Fibroblast of skin of right biceps (primary cell): ENCODE measurements at regions not wholly inside any gene's neighbourhood (a gene's known extent, or its start where the extent isn't known, plus 50 kb on each side); places are given as distances from the start of the nearest gene placed in this dataset.
"Not testable (repeated sequence)": the region's sequence is repeated elsewhere in the genome, so short reads cannot be mapped to it uniquely, and the experiment has no call there.

Experiments
- DNase-seq: peaks from one replicate; pipeline ENCODE4 v3.0.0-alpha.2; 2013

GRCh38 chr5:18745988-18746615 is 1111.8 kb downstream of the TAF11L14 start:
- no peak for DNase-seq

GRCh38 chr5:18749763-18750162 is 1115.5 kb downstream of the TAF11L14 start:
- no peak for DNase-seq

DNA sequence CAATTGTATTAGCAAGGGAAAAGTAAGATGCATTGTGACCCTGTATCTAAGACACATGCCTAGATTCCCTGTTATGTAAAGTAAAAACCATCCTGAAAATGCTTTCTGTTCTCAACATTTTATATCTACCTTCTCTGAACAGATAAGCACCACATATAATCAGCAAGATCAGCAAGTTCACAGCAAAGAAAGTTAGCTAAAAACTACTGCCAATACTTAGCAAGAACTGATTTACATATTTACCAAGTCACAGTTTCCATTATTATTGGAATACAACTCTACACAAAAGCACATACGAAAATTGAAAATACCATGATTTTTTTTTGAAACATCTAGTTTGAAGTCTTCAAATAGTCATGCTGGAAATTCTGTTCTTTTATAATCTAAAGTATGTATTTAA is 1118.1 kb downstream of the TAF11L14 start:
- DNase-seq = no peak

GRCh38 chr5:18754201-18754600 is 1119.9 kb downstream of the TAF11L14 start:
- no peak for DNase-seq

- no peak for DNase-seq
These were observed 1127.5 kb downstream of the TAF11L14 start for GRCh38 chr5:18761801-18762200.

DNA sequence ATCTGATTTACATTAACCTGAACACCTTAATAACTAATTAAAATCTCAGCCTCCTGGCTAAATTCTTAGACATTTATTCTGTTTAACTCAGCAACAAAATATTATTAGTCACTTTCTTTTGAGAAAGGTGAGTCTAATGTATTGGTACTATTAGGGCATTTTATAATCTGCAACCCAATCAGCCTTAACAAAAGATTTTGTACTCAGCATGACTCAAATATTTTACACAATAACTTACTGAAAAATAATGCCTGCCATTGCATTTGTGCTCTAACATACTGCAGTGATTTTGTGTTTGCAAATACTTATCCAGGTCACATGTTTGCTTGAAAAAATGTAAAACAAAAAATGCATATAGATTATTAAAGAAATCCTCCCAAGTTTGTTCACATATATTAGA is 1129.9 kb downstream of the TAF11L14 start:
- no peak for DNase-seq

GRCh38 chr5:18765304-18765703 is 1131.0 kb downstream of the TAF11L14 start:
- no peak for DNase-seq

GRCh38 chr5:18771097-18771610 is 1136.9 kb downstream of the TAF11L14 start:
- no peak for DNase-seq

DNA sequence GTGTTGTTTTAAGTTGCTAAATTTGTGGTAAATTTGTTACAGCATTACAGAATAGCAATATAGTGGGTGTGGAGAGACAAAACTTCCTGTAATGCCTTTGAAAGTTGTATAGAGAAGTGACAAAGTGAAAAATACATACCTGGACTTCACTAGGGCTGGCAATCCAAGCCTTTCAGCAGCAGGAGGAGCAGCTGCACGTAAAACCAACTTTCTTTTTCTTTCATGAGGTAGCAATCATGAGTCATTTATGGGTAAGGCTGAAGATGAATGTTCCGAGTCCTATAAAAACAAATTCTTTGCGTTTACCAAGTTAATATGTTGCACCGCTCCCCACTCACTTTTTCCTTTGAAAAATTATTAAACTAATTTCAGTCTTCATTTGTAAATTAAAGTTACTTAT is 1138.2 kb downstream of the TAF11L14 start:
- DNase-seq = peak; percentile 8

DNA sequence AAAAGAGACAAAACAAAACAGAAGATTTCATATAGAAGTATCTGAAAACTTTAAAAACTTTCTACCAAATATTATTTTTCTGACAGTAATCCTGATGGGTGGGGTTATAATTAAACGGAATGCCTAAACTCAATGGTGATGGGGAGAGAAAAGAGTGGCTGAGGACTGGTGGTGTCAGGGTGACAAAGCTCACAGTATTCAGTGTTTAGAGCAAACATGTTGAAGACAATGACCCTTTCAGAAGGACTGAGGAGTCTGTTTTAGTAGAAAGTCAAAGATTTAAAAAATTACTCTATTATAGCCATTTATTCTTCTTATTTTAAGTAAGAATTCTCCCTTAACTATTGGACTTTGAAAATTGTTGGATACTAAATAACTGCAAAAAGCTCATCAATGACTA is 1144.0 kb downstream of the TAF11L14 start:
- no peak for DNase-seq

GRCh38 chr5:18789218-18789998 is 1155.1 kb downstream of the TAF11L14 start:
- DNase-seq = no peak

GRCh38 chr5:18792145-18792544 is 1157.9 kb downstream of the TAF11L14 start:
- DNase-seq = no peak

DNA sequence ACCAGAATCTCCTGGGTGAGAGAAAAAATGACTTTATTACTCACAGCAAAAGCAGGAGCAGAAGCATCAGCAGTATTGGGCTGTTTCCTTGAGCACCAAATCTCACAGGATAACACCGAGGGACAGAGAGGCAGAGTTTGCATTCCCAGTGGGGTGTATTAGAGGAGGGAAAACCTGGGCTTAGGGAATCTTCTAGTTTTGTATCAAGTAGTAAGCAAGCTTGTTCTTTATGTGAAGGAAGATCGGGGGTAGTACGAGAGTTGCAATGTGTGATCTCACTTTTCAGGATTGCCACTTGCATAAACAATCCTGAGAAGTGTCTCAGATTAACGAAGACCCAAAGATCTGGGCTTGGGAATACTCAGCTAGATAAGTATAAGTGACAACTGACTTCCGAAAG is 1163.0 kb downstream of the TAF11L14 start:
- no peak for DNase-seq

DNA sequence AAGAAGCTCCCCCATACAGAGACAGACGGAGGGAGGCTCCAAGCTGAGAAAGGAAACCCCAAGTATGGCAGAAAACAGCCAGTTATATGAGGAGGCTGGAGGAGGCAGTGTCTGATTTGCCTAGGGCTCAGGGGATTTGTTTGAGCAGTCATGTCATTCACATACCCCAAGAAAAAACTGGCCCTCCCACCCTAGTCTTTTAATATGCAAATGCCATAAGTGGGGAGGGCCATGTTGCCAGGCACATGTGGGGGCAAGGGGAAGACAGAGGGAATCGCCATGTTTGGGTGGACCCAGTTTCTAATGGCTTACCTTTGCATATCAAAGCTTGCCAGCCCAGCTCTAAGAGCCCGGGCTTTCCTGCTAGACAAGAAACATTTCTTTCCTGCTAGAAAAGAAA is 1163.8 kb downstream of the TAF11L14 start:
- DNase-seq = no peak

DNA sequence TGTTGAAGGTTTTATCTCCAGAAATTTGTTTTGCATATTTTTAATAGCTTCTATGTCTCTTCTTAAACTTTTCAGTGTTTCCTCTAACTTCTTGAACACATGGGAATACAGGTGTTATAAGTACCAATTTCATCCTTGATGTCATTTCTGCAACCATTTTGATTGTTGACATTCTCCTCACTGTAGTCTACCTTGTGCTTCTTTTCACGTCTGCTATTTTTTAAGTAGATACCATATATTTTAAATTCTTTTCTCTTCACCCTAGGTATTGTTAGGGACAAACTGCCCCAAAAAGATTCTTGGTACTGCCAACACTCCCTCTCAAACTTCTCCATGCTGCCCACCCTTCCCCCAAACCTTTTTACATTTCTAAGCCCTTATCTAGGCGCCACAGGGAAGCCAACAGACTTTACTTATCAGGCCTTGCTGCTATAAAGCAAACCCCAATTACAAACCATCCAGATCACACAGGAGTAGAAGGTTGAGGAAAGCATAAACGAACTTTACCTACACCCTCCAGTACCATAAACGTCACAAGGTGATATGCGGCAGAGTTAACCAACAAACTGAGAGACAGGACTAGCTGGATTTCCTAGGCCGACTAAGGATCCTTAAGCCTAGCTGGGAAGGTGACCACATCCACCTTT is 1165.3 kb downstream of the TAF11L14 start:
- DNase-seq = no peak

GRCh38 chr5:18800293-18801025 is 1166.2 kb downstream of the TAF11L14 start:
- no peak for DNase-seq

GRCh38 chr5:18801413-18801812 is 1167.2 kb downstream of the TAF11L14 start:
- DNase-seq = not testable (repeated sequence)

DNA sequence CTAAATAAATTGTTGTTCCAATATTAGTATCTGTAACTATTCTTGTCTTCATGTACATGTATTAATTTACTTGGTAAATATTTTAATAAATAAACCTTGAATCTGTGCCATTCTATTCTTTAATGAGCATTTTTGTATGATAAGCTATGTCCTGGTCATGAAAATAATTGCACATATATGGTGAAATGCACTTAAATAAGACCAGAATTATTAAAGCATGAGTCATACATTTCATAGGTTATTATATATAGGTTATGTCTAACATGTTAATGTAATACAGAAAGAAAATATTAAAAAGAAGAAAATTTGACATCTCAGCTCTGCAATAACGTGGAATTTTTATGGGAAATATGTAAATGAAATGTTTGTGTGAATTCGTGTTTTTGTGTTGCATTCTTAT is 1168.1 kb downstream of the TAF11L14 start:
- DNase-seq = peak; percentile 4

- DNase-seq = no peak
These were observed 1171.1 kb downstream of the TAF11L14 start for GRCh38 chr5:18805376-18805775.

GRCh38 chr5:18807256-18808149 is 1173.2 kb downstream of the TAF11L14 start:
- DNase-seq = no peak

GRCh38 chr5:18811661-18812060 is 1176.3 kb downstream of the CDH18 start:
- no peak for DNase-seq

- DNase-seq = no peak
These were observed 1159.6 kb downstream of the CDH18 start for GRCh38 chr5:18828351-18828750.
